Endothelial cell of umbilical vein (primary cell): ENCODE measurements at regions not wholly inside any gene's neighbourhood (a gene's known extent, or its start where the extent isn't known, plus 50 kb on each side); places are given as distances from the start of the nearest gene placed in this dataset.

Source experiments
- BruUV-seq: library from RNA; stranded (reverse); fragments of 400-500 nt; replicated peaks from 2 replicates; lab custom pipeline; 2021; lab: Mats Ljungman, UMichigan
- CTCF ChIA-PET: fragments of 300-600, 350-600 bp; sonication (Branson Sonifier 250); formaldehyde crosslinking; loops from one replicate; lab custom pipeline; 2021; ENCODE audit warnings: antibody characterized with exemption, inconsistent platforms; lab: Charles Lee
- POLR2A ChIA-PET: fragments of 300-600, 350-600 bp; sonication (Branson Sonifier 250); formaldehyde crosslinking; loops from one replicate; lab custom pipeline; 2021; ENCODE audit warnings: antibody characterized with exemption, inconsistent platforms; lab: Charles Lee
- DNase-seq: peaks from one replicate; pipeline ENCODE4 v3.0.0-alpha.2; 2011; ENCODE audit warnings: low read depth, low spot score
- FAIRE-seq: peaks from 2 replicates; lab custom pipeline; 2011; peaks lifted over from hg19 to GRCh38; lab: Jason Lieb, UNC
- H2AFZ ChIP-seq: 2 replicates; pipeline ENCODE4 v1.6.0; 2012; ENCODE audit warnings: low read depth, low read length, control low read depth, inconsistent platforms
- H3K27ac ChIP-seq: 2 replicates; pipeline ENCODE4 v1.5.1; 2011; ENCODE audit warnings: low read depth, mild to moderate bottlenecking, control low read depth, low read length, moderate library complexity; ENCODE audit not compliant: insufficient read depth
- H3K27me3 ChIP-seq, 2 experiments: 2 replicates each; pipeline versions ENCODE4 v1.6.0 to v1.6.1; 2011; ENCODE audit warnings: low read length in 2 of 2, mixed read lengths in 1 of 2; ENCODE audit not compliant: control insufficient read depth in 2 of 2, insufficient read depth in 2 of 2
- H3K36me3 ChIP-seq, 2 experiments: 2 replicates in 1 of 2; 3 replicates in 1 of 2; pipeline ENCODE4 v1.5.1; 2011; ENCODE audit warnings: low read length in 2 of 2, mild to moderate bottlenecking in 1 of 2, moderate library complexity in 1 of 2; ENCODE audit not compliant: control insufficient read depth in 2 of 2, insufficient read depth in 2 of 2; ENCODE audit errors: extremely low read depth in 1 of 2
- H3K4me1 ChIP-seq: 3 replicates; pipeline ENCODE4 v1.5.1; 2011; ENCODE audit warnings: mild to moderate bottlenecking, low read length; ENCODE audit not compliant: control insufficient read depth, insufficient read depth; ENCODE audit errors: extremely low read depth
- H3K4me2 ChIP-seq: 2 replicates; pipeline ENCODE4 v1.6.1; 2011; ENCODE audit warnings: low read length, control low read depth, mixed read lengths; ENCODE audit not compliant: insufficient read depth
- H3K4me3 ChIP-seq, 3 experiments: fragments of 200-600 bp in 1 of 3; sonication (generic), shearing (Covaris generic) in 1 of 3; replicated peaks in 1 of 3; 2 replicates each; pipeline ENCODE4 v1.5.1; 2011 to 2016; ENCODE audit warnings: control low read depth in 3 of 3, low read length in 3 of 3, mild to moderate bottlenecking in 2 of 3, inconsistent platforms in 1 of 3, low read depth in 1 of 3, moderate library complexity in 1 of 3; ENCODE audit not compliant: insufficient read depth in 1 of 3
- H3K79me2 ChIP-seq: 2 replicates; pipeline ENCODE4 v1.6.0; 2012; ENCODE audit warnings: low read length, inconsistent platforms; ENCODE audit not compliant: control insufficient read depth, insufficient read depth
- H3K9ac ChIP-seq: replicated peaks from 2 replicates; pipeline ENCODE3; 2011; ENCODE audit warnings: low read length, control low read depth; ENCODE audit not compliant: insufficient read depth; ENCODE audit errors: extremely low read depth
- H3K9me1 ChIP-seq: replicated peaks from 3 replicates; pipeline ENCODE4 v1.6.0; 2011; ENCODE audit warnings: mild to moderate bottlenecking, low read length; ENCODE audit not compliant: control insufficient read depth, insufficient read depth; ENCODE audit errors: extremely low read depth
- H3K9me3 ChIP-seq: replicated peaks from 2 replicates; pipeline ENCODE4 v1.5.1; 2012; ENCODE audit warnings: low read length, inconsistent platforms; ENCODE audit not compliant: control insufficient read depth, insufficient read depth
- H4K20me1 ChIP-seq: replicated peaks from 2 replicates; pipeline ENCODE3; 2011; ENCODE audit warnings: mild to moderate bottlenecking, low read length; ENCODE audit not compliant: control insufficient read depth, insufficient read depth; ENCODE audit errors: extremely low read depth
- EZH2 ChIP-seq: IDR thresholded peaks from 2 replicates; pipeline ENCODE4 v1.6.1; 2012; ENCODE audit warnings: borderline replicate concordance, low read depth, mild to moderate bottlenecking, moderate library complexity, low read length, inconsistent platforms; ENCODE audit not compliant: severe bottlenecking
- GATA2 ChIP-seq: IDR thresholded peaks from 2 replicates; pipeline ENCODE4 v1.7.0; 2011; ENCODE audit warnings: low read depth, mild to moderate bottlenecking, moderate library complexity, mixed read lengths, low read length; ENCODE audit not compliant: insufficient read length, insufficient read depth
- JUN ChIP-seq: IDR thresholded peaks from 2 replicates; pipeline ENCODE4 v1.6.1; 2011; ENCODE audit warnings: borderline replicate concordance, low read depth; ENCODE audit not compliant: insufficient read length, insufficient read depth
- POLR2A ChIP-seq: IDR thresholded peaks from 2 replicates; pipeline ENCODE4 v1.6.1; 2012; ENCODE audit warnings: low read depth, mild to moderate bottlenecking, control low read depth, low read length
- POLR2AphosphoS5 ChIP-seq: IDR thresholded peaks from 2 replicates; pipeline ENCODE4 v1.6.1; 2012; ENCODE audit warnings: low read depth, mild to moderate bottlenecking, control low read depth, low read length, moderate library complexity; ENCODE audit not compliant: insufficient read depth
- dilution Hi-C: fragments of 300-500 bp; cut with MboI; formaldehyde crosslinking; loops from one replicate; pipeline ENCODE4 v1.15.0; 2019; ENCODE audit warnings: low sequenced_read_pairs; ENCODE audit not compliant: extremely low pct_ligation_motif_present
- intact Hi-C: fragments of 100-400 bp; cut with micrococcal nuclease; formaldehyde crosslinking; loops from one replicate; pipeline ENCODE4 v1.10.0; 2022
- TF ChIP-seq, protein P1 (sequence below), 2 donors: IDR thresholded peaks; 1 replicate in 1 of 2; 2 replicates in 1 of 2; pipeline ENCODE4 v1.5.1; 2011; ENCODE audit warnings: low read length in 2 of 2, mild to moderate bottlenecking in 2 of 2, moderate library complexity in 2 of 2, control low read depth in 1 of 2, inconsistent platforms in 1 of 2, low read depth in 1 of 2; ENCODE audit not compliant: insufficient read depth in 1 of 2; ENCODE audit errors: extremely low read depth in 1 of 2

DNA sequence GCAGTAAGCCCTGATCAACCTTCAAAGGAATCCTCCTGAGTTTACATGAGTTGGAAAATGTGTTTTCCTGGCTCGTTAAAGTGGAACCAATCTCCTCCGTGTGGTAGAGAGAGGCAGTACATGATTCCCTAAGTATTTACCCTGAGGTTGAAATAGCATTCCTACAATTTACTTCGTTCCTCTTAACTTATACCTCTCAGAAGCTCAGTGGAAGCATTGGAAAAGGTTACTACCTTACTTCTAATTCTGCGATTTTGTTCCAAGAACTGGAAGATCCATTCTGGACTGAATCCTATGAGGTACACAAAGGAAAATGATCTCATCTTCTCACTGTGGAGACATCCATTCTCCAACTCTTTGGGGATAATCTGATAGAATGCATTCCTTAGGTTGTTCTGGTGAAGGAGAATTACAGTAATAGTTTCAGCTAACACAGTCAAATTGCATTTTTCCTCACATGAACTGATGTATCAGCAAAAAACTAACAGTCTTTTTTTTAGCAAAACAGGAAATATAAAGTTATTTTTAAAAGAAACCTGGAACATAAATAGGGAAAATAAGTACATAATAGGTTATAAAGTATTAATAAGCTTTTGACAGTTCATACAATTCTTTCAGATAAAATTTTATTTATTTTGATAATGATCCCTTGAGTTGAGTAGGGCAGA lies 475.6 kb downstream of the PDZRN4 start:
- Histone ChIP-seq H3K4me2 (no peak overlapping the region), H3K27me3 (no peaks in the 10 kb centered on the region), H3K4me3 (no peak overlapping the region), H4K20me1 (no peaks in the 10 kb centered on the region), H3K27ac (no peak overlapping the region), H3K9me1 (no peaks in the 10 kb centered on the region), H3K9me3 (no peaks in the 10 kb centered on the region), H3K4me1 (no peaks in the 10 kb centered on the region), H3K9ac (no peak overlapping the region), H2AFZ (no peak overlapping the region), H3K79me2 (no peaks in the 10 kb centered on the region), H3K36me3 (no peaks in the 10 kb centered on the region)
- intact Hi-C loops = loop anchor here (1.0 to 10.0 kb wide), 3 partner anchors 139 to 386 kb away; no protein-coding TSS in a partner anchor
- POLR2A ChIA-PET = no interaction called here
- TF ChIP-seq POLR2AphosphoS5 = no peak
- no peak for TF ChIP-seq JUN
- TF ChIP-seq GATA2 = no peak
- TF ChIP-seq EZH2 = no peak
- TF ChIP-seq, protein P1, sequence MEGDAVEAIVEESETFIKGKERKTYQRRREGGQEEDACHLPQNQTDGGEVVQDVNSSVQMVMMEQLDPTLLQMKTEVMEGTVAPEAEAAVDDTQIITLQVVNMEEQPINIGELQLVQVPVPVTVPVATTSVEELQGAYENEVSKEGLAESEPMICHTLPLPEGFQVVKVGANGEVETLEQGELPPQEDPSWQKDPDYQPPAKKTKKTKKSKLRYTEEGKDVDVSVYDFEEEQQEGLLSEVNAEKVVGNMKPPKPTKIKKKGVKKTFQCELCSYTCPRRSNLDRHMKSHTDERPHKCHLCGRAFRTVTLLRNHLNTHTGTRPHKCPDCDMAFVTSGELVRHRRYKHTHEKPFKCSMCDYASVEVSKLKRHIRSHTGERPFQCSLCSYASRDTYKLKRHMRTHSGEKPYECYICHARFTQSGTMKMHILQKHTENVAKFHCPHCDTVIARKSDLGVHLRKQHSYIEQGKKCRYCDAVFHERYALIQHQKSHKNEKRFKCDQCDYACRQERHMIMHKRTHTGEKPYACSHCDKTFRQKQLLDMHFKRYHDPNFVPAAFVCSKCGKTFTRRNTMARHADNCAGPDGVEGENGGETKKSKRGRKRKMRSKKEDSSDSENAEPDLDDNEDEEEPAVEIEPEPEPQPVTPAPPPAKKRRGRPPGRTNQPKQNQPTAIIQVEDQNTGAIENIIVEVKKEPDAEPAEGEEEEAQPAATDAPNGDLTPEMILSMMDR (IDR thresholded peaks at IDR 0.05; ENCODE audit: extremely low read depth in 1 of 2, insufficient read depth in 1 of 2, low read depth in 1 of 2, low read length in 2 of 2) = peak; percentile 35 to 43
- TF ChIP-seq POLR2A = no peak
- dilution Hi-C loops = no loop called here
- no TSS peak for BruUV-seq
- DNase-seq = peak; percentile 50
- CTCF ChIA-PET = interaction anchor here (0.7 to 4.8 kb wide), 16 partner anchors 12 to 1675 kb away, joined by 3 to 60 read pairs (median 4); no protein-coding TSS in a partner anchor
- peak; percentile 68 for FAIRE-seq
